H1 (cell line): ENCODE measurements at regions not wholly inside any gene's neighbourhood (a gene's known extent, or its start where the extent isn't known, plus 50 kb on each side); places are given as distances from the start of the nearest gene placed in this dataset.

Experiments
- ASH2L ChIP-seq: fragments of 200-600, 300-600 bp; sonication (generic); IDR thresholded peaks from one replicate; pipeline ENCODE4 v1.7.1; 2017; ENCODE audit warnings: low read length
- CBX5 ChIP-seq: fragments of 300-800, 300-1000 bp; sonication (generic); IDR thresholded peaks from 2 replicates; pipeline ENCODE4 v1.7.1; 2016; ENCODE audit warnings: antibody characterized with exemption, low read length, low read depth
- CEBPB ChIP-seq: IDR thresholded peaks from 2 replicates; pipeline ENCODE4 v1.6.1; 2012; ENCODE audit warnings: low read depth, low read length
- GABPA ChIP-seq: IDR thresholded peaks from 2 replicates; pipeline ENCODE4 v1.6.1; 2011; ENCODE audit warnings: mild to moderate bottlenecking, low read length, moderate library complexity, borderline replicate concordance; ENCODE audit not compliant: insufficient read depth
- HDAC2 ChIP-seq, 2 experiments: fragments of 300-600 bp in 1 of 2; sonication (generic) in 1 of 2; IDR thresholded peaks; 2 replicates each; pipeline ENCODE4 v1.6.1; 2011 to 2012; ENCODE audit warnings: low read depth in 2 of 2, low read length in 2 of 2, mild to moderate bottlenecking in 2 of 2, moderate library complexity in 2 of 2, borderline replicate concordance in 1 of 2, inconsistent platforms in 1 of 2
- KDM4A ChIP-seq: IDR thresholded peaks from one replicate; pipeline ENCODE4 v1.7.1; 2012; ENCODE audit warnings: low read depth, mild to moderate bottlenecking, moderate library complexity, low read length, inconsistent platforms; ENCODE audit not compliant: severe bottlenecking
- MAFK ChIP-seq: IDR thresholded peaks from 2 replicates; pipeline ENCODE4 v1.6.1; 2012; ENCODE audit warnings: low read depth, mild to moderate bottlenecking, improper control_type of control experiment, low read length
- PHF8 ChIP-seq: fragments of 200-600 bp; sonication (generic); conservative IDR thresholded peaks from 2 replicates; pipeline ENCODE4 v1.7.1; 2012; ENCODE audit warnings: low read depth, mild to moderate bottlenecking, inconsistent platforms, low read length, moderate library complexity
- RAD21 ChIP-seq, 2 experiments: IDR thresholded peaks in 1 of 2; conservative IDR thresholded peaks in 1 of 2; 2 replicates each; pipeline ENCODE4 v1.6.1; 2011; ENCODE audit warnings: low read depth in 2 of 2, low read length in 2 of 2, improper control_type of control experiment in 1 of 2, inconsistent platforms in 1 of 2, mild to moderate bottlenecking in 1 of 2, moderate library complexity in 1 of 2
- RFX5 ChIP-seq: IDR thresholded peaks from 2 replicates; pipeline ENCODE4 v1.6.1; 2011; ENCODE audit warnings: low read depth, low read length, improper control_type of control experiment, borderline replicate concordance
- SP1 ChIP-seq: IDR thresholded peaks from 2 replicates; pipeline ENCODE4 v1.6.1; 2011; ENCODE audit warnings: low read depth, low read length
- SP4 ChIP-seq: IDR thresholded peaks from 2 replicates; pipeline ENCODE4 v1.6.1; 2012; ENCODE audit warnings: low read length, inconsistent platforms
- TAF1 ChIP-seq: IDR thresholded peaks from 2 replicates; pipeline ENCODE4 v1.6.1; 2011; ENCODE audit warnings: mild to moderate bottlenecking, low read depth, low read length
- TAF7 ChIP-seq: optimal IDR thresholded peaks from 2 replicates; pipeline ENCODE3; 2011; ENCODE audit warnings: low read depth, mild to moderate bottlenecking, inconsistent platforms, low read length, moderate library complexity, borderline replicate concordance
- TBP ChIP-seq: IDR thresholded peaks from 2 replicates; pipeline ENCODE4 v1.6.1; 2011; ENCODE audit warnings: low read depth, low read length, improper control_type of control experiment
- TCF12 ChIP-seq: IDR thresholded peaks from 2 replicates; pipeline ENCODE4 v1.6.1; 2011; ENCODE audit warnings: low read depth, mild to moderate bottlenecking, low read length
- TEAD4 ChIP-seq: IDR thresholded peaks from 2 replicates; pipeline ENCODE4 v1.6.1; 2012; ENCODE audit warnings: low read depth, low read length, inconsistent platforms, mixed read lengths
- TF ChIP-seq, protein P1 (sequence below): IDR thresholded peaks from 2 replicates; pipeline ENCODE4 v1.6.1; 2012; ENCODE audit warnings: low read length, inconsistent platforms

DNA sequence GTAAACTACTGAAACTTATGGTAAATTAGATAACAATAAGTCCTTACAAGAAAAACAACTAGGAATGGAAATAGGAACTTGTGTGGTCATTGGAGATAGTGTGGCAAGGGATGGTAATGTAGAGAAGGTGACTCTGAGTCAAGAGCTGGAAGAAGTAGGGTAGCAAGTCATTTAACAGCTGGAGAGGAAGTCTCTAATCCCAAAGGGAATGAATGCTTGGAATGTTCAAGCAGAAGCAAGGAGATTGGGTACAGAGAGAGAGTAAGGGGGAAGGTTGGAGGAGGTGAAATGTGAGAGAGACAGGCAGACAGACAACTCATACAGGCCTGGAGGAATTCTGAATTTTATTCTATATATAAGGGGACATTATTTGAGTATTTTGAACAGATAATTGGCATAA is 260.6 kb upstream of the MAD2L1 start (continued):
- TF ChIP-seq RFX5 (no peak), CBX5 (no peak), PHF8 (no peak), TEAD4 (peak; percentile 99), KDM4A (no peak), MAFK (no peak), GABPA (no peak), TAF7 (no peak), CEBPB (no peak), TCF12 (peak; percentile 96), HDAC2 (IDR thresholded peaks at IDR 0.05; ENCODE audit: borderline replicate concordance in 1 of 2, low read depth in 2 of 2, low read length in 2 of 2) (no peak; a peak in 1 of 4 replicates), TAF1 (no peak), TBP (no peak), ASH2L (no peak), RAD21 (IDR thresholded peaks at IDR 0.05 in 1 of 2, conservative IDR thresholded peaks at IDR 0.05 in 1 of 2; ENCODE audit: low read depth in 2 of 2, low read length in 2 of 2) (no peak), SP1 (peak; percentile 47; the same call in 1 of the 2 replicates), SP4 (no peak)
- TF ChIP-seq, protein P1, sequence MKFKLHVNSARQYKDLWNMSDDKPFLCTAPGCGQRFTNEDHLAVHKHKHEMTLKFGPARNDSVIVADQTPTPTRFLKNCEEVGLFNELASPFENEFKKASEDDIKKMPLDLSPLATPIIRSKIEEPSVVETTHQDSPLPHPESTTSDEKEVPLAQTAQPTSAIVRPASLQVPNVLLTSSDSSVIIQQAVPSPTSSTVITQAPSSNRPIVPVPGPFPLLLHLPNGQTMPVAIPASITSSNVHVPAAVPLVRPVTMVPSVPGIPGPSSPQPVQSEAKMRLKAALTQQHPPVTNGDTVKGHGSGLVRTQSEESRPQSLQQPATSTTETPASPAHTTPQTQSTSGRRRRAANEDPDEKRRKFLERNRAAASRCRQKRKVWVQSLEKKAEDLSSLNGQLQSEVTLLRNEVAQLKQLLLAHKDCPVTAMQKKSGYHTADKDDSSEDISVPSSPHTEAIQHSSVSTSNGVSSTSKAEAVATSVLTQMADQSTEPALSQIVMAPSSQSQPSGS: no peak
